HG03064 (cell line): ENCODE measurements at regions not wholly inside any gene's neighbourhood (a gene's known extent, or its start where the extent isn't known, plus 50 kb on each side); places are given as distances from the start of the nearest gene placed in this dataset.
"Not testable (repeated sequence)": the region's sequence is repeated elsewhere in the genome, so short reads cannot be mapped to it uniquely, and the experiment has no call there.

Experiments used
- ATAC-seq: cut with Tn5 transposase; IDR thresholded peaks from one replicate; pipeline ENCODE4 v1.9.1; 2021; ENCODE audit warnings: low read depth; ENCODE audit not compliant: unreplicated experiment

DNA sequence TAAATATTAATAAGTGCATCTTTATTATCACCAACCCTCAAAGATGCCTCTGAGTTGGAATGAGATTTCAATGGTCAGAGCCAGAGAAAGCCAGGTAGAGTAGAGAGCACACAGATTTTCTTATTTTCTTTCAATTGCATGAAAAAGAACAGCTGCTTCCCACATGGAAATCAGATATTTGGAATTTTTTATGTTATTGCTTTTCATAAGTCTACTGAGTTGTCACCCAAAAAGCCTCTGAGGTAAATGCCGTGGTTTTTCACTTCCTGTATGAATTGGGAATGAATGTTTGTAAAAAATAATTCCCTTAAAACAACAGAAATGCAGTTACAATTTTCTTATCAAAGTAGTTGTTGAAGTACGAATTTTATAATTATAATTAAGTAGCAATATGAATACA lies 563.1 kb downstream of the RFPL4B start:
- no peak for ATAC-seq

- no peak for ATAC-seq
Observed at GRCh38 chr6:112911959-112912358, 564.8 kb downstream of the RFPL4B start.

DNA sequence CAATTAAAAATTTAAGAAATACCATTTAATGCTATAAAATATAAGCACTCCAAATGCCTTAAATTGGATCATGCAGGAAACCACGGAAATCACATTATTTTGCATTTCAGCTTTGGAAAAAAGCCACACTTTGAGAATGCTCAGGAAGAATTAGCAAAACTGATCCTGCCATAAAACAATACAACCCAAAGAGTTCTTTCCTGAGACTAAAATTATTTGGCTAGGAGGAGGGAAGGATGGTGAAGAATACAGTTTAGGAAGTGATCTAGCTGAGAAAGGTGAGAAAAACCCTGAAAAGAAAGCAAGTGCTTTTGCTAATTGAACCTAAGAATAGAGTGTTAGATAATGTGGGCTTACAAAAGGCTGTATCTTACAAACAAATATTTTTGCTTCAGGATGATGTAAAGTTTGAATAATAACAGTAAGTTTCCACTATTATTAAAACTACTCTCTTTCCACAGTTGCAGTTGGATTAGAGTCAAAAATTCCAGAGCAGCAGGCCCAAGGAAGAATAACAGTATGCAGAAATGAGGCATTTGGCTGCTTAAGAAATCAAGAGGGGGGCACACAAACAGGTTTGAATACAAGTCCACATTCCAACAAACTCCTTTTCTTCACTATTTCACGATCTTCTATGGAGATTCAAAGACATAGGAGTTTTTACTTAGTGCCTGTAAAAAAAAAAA lies 565.4 kb downstream of the RFPL4B start:
- no peak for ATAC-seq

- not testable (repeated sequence) for ATAC-seq
Observed at GRCh38 chr6:112919744-112920143, 572.6 kb downstream of the RFPL4B start.

- ATAC-seq = no peak
Observed at GRCh38 chr6:112920994-112921393, 573.9 kb downstream of the RFPL4B start.

- no peak for ATAC-seq
Observed at GRCh38 chr6:112923940-112924587, 576.9 kb downstream of the RFPL4B start.

DNA sequence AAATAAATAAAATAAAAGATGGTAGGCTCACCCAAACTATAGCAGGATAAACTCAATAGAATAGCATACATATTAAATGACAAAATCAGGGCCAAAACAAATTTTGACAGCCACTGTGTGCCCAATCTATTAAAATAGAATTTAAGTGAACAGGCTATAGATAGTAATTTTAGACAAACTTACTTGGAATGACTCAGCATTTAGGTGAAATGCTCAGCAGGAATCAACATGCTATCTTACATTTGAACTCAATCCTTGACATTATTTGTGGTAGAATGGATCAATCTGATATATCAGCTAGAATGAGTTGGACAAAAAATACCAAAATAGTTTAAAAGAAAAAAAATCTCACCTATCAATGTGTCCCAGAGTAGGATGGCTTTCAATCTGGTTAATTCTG lies 578.6 kb downstream of the RFPL4B start:
- no peak for ATAC-seq

DNA sequence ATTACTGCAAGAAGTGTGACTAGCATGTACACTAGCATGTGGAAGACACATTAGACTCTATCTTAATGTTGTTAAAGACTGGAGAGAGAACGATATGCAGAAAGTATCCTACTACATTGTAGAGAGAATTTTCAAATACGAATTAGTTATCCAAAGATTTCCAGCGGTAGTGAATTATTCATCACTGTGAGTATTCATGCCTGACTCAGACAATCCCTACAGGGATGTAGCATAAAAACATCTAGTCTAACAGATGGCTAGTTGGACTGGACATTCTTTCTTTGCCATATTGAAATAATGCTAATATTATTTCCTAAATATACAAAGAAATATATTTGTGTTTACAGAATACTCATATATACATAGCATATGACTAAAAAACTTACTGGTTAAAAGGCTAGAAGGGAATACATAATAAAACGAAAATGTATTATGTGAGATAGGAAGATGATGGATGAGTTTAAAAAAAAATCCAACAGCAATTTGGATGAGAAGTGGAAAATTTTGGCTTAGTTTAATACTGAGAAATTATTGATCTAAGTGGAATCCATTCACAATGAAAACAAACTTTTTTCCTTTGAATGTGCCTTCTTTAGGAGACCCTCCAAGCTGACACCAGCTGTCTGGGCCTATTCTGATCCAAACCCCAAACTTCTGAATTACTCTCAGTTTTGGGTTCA lies 580.7 kb downstream of the RFPL4B start:
- no peak for ATAC-seq

GRCh38 chr6:112929641-112930040 lies 582.5 kb downstream of the RFPL4B start:
- no peak for ATAC-seq

DNA sequence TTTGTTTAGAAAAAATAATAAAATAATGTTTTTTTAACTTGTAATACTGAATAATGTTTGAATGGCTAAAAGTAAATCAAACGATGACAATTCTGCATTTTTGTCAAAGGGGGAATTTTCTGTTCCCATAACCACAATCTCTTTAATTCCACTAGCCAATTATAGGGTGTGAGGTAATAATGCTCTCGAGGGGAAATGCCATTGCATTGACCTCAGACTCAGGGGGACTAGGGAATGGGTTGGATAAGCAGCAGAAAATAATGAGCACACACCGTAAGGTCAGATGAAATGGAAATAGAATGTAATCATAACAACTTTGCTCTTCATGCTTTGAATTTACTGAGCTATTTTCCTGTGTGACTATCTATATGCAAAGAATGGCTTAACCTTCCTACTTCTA lies 584.7 kb downstream of the RFPL4B start:
- no peak for ATAC-seq

GRCh38 chr6:112933947-112934346 lies 586.8 kb downstream of the RFPL4B start:
- no peak for ATAC-seq

DNA sequence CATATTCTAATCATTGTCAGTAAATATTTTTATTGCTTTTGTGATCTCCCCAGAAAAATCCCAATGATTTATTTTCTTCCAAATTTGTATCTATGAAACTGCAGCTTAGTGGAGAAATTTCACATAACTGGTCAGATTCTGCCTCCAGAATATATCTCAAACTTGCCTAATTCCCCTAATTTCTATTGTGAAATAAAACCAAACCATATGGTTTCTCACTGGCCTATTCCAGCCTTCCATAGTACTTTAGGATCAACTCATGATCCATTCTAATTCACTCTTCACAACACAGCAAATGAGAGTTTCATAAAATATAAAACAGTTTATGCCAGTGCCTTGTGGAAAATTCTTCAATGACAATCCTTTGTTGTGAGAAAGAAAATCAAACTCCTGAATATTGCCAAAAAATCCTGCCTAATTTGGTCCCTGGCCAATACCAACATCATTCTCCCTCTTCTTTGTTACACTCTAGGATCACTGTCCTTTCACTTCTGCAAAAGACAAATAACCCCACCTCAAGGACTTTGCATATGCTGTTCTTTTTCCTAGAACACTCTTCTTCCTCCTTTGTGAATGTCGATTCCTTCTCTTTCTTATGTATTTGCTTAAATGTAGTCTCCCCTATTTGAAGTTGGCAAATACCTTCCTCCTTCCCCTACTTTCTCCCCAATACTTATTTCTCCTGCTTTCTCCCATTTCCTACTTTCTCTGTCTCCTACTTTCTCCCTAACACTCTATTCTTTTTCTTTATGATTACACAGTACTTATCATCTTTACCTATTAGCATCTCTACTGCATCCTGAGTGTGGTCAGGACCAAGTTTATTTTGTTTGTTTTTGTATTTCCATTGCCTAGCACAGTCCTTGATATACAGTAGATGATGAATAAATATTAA lies 587.5 kb downstream of the RFPL4B start:
- no peak for ATAC-seq

GRCh38 chr6:112935402-112936078 lies 588.4 kb downstream of the RFPL4B start:
- no peak for ATAC-seq

DNA sequence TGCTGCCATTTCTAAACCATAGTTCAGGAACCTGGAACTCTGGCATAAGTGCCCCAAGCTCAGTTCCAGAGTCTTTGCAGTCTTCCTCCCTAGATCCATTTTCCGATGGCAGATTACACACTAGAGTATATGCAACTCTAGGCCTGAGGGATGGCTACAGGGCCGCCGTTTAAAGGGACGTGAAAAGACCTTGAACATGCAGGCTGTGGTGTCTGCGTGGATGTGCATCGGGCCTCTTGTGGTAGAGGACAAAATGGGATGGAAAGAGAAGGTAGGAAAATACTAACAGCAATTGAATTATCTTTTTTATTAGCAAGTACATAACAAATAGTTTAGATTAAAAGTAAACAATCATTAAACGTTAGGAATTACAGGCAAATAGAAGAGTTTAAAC lies 588.9 kb downstream of the RFPL4B start:
- ATAC-seq = no peak

GRCh38 chr6:112936504-112936903 lies 589.4 kb downstream of the RFPL4B start:
- no peak for ATAC-seq

DNA sequence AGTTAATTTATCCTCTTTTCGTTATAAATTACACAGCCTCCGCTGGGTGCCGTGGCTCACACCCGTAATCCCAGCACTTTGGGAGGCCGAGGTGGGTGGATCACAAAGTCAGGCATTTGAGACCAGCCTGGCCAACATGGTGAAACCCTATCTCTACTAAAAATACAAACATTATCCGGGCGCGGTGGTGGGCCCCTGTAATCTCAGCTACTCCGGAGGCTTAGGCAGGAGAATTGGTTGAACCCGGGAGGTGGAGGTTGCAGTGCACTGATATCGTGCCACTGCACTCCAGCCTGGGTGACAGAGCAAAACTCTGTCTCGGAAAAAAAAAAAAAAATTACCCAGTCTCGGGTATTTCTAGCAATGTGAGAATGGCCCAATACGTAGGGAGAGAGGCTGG lies 590.6 kb downstream of the RFPL4B start:
- not testable (repeated sequence) for ATAC-seq

DNA sequence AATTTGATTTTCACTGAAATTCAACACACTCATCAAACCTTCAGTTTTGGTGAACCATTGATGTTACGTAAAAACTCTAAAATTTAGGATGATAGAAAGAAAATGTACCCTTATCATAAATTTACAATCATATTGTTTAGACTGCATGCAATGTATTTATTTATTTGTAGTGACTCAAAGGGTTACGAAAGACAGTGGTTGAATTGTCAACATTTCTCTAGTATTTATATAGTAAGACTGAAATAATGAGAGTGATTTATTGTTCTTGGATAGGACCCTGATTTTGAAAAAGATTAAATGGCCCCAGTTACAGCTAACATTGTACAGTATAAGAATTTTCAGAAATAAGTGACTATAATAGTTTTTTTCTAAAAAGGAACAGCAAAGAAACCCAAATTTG lies 591.5 kb downstream of the RFPL4B start:
- no peak for ATAC-seq

GRCh38 chr6:112939563-112939962 lies 592.4 kb downstream of the RFPL4B start:
- ATAC-seq = no peak

- ATAC-seq = no peak
Observed at GRCh38 chr6:112941613-112942012, 594.5 kb downstream of the RFPL4B start.

DNA sequence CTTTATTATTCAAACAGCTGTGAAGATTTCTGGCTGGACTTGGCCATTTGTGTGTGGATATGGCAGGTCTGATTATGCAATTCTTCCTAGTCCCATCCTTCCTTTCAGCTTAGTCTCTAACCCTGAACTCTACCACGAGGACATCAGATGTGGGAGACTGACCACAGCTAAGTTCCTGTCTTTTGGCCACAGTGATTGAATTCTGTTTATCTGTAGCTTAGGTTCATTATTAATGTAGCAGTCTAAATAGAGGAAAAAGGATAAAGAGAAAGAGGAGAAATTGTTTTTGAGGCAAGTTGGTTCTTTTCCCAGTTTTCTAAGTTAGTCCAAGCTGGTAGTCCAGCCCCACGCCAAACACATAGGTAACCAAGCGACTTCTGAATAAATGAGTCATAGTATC lies 598.9 kb downstream of the RFPL4B start:
- ATAC-seq = no peak
